HG03097 (cell line): ENCODE measurements at regions not wholly inside any gene's neighbourhood (a gene's known extent, or its start where the extent isn't known, plus 50 kb on each side); places are given as distances from the start of the nearest gene placed in this dataset.
"Not testable (repeated sequence)": the region's sequence is repeated elsewhere in the genome, so short reads cannot be mapped to it uniquely, and the experiment has no call there.

ENCODE experiments used
- ATAC-seq: cut with Tn5 transposase; IDR thresholded peaks from one replicate; pipeline ENCODE4 v1.9.1; 2021; ENCODE audit not compliant: unreplicated experiment, low FRiP score

GRCh38 chr9:32128546-32128945 lies 255.9 kb upstream of the ACO1 start:
- no peak for ATAC-seq

- ATAC-seq = not testable (repeated sequence)
Observed at GRCh38 chr9:32130709-32131108, 253.7 kb upstream of the ACO1 start.

- ATAC-seq = no peak
Observed at GRCh38 chr9:32136700-32137339, 247.6 kb upstream of the ACO1 start.

- ATAC-seq = no peak
Observed at GRCh38 chr9:32142074-32142473, 242.4 kb upstream of the ACO1 start.

- not testable (repeated sequence) for ATAC-seq
Observed at GRCh38 chr9:32148553-32148952, 235.9 kb upstream of the ACO1 start.

- ATAC-seq = no peak
Observed at GRCh38 chr9:32161209-32161608, 223.2 kb upstream of the ACO1 start.

- no peak for ATAC-seq
Observed at GRCh38 chr9:32161720-32162119, 222.7 kb upstream of the ACO1 start.

GRCh38 chr9:32166316-32166715 lies 218.1 kb upstream of the ACO1 start:
- not testable (repeated sequence) for ATAC-seq

GRCh38 chr9:32171339-32171738 lies 213.1 kb upstream of the ACO1 start:
- ATAC-seq = no peak

- no peak for ATAC-seq
Observed at GRCh38 chr9:32172256-32172655, 212.2 kb upstream of the ACO1 start.

GRCh38 chr9:32177396-32177795 lies 207.0 kb upstream of the ACO1 start:
- ATAC-seq = no peak

- no peak for ATAC-seq
Observed at GRCh38 chr9:32180597-32180996, 203.8 kb upstream of the ACO1 start.

GRCh38 chr9:32200241-32200640 lies 184.2 kb upstream of the ACO1 start:
- ATAC-seq = no peak

GRCh38 chr9:32200896-32201295 lies 183.5 kb upstream of the ACO1 start:
- no peak for ATAC-seq

- not testable (repeated sequence) for ATAC-seq
Observed at GRCh38 chr9:32209164-32209563, 175.3 kb upstream of the ACO1 start.

- ATAC-seq = peak; percentile 100
Observed at GRCh38 chr9:32218100-32218767, 166.2 kb upstream of the ACO1 start.

- no peak for ATAC-seq
Observed at GRCh38 chr9:32220750-32221149, 163.7 kb upstream of the ACO1 start.

- ATAC-seq = no peak
Observed at GRCh38 chr9:32234451-32234850, 150.0 kb upstream of the ACO1 start.

GRCh38 chr9:32247168-32247567 lies 137.3 kb upstream of the ACO1 start:
- no peak for ATAC-seq

- ATAC-seq = no peak
Observed at GRCh38 chr9:32248189-32248712, 136.2 kb upstream of the ACO1 start.

GRCh38 chr9:32251539-32251938 lies 132.9 kb upstream of the ACO1 start:
- no peak for ATAC-seq

- ATAC-seq = no peak
Observed at GRCh38 chr9:32253731-32254130, 130.7 kb upstream of the ACO1 start.
